ENCODE measurements at regions not wholly inside any gene's neighbourhood (a gene's known extent, or its start where the extent isn't known, plus 50 kb on each side); places are given as distances from the start of the nearest gene placed in this dataset.

DNA sequence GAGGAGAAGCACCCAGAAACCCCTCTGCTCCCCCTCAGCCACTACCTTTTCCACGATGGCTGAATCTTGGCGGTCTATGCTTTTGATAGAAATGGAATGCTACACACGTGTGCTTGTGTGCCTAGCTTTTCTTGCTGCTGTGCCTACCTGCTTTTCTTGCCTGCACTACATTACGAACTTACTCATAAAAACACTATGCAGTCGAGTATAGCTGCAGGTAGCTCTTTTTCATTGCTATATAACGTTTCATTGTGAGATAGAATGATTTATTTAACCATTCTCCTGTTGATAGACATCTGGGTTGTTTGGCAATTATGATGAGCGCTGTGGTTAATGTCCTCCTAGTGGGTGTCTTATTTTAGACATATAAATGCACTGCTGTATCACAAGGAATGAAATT lies 67.9 kb upstream of the NCOR2 start:
- no peak for DNase-seq (ENCODE audit: low read depth in 4 of 4, low spot score in 2 of 4)

DNA sequence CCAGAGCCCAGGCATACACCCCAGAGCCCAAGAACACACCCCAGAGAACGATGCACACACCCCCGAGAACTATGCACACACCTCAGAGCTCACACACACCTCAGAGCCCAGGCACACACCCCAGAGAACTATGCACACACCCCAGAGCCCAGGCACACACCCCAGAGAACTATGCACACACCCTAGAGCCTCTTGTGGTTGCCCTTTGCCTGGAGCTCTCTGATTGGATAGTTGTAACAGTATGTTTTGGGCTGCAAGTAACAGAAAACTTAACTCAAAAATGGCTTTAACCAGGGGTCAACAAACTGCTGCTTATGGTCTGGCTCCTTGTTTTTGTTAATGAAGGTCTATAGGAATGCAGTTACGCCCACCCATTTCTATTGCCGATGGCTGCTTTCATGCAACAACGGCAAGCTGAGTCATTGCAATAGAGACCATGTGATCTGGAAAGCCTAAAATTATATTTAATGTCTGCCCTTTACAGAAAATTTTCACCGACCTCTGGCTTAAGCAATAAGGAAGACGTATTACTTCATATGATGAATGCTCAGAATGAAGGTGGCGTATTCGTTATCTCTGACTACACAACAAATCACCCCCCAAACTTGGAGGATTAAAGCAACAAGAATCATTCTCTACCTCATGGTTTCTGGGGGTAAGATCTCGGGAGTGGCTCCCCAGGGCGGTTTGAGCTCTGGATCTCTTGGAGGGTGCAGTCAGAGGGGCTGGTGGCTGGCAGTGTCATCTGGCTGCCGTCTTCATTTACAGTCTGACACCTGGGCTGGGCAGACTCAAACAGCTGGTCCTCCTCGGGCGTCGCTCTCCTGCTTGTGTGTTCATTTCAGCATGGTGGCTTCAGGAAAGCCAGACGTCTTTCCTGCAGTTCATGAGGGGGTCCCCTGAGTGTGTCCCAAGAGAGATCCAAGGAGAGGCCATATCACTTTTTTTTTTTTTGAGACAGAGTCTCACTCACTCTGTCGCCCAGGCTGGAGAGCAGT lies 66.3 kb upstream of the NCOR2 start:
- DNase-seq (ENCODE audit: low read depth in 4 of 4, low spot score in 2 of 4), result no peak

DNA sequence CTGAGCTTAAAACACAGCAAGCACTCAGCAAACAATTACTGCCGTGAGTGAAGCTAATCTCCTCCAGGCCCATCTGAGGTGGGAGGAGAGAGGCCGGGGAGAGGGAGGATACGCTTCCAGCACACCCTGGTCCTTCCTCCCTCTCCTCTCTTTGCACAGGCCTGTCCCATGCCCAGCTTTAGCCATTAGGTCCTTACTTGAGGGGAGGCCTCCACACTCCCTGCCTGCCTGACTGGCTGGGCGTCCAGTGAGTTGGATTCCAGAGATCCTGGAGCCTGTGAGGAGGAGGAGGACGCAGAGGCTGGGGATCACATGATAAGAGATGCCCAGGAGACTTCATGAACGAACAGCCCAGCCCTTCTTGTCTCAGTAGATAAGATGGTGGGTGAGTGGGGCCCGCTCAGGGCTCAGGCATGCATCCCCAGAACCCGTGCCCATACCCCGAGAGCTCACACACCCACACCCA lies 65.1 kb upstream of the NCOR2 start:
- DNase-seq (ENCODE audit: low read depth in 4 of 4, low spot score in 2 of 4), result no peak

DNA sequence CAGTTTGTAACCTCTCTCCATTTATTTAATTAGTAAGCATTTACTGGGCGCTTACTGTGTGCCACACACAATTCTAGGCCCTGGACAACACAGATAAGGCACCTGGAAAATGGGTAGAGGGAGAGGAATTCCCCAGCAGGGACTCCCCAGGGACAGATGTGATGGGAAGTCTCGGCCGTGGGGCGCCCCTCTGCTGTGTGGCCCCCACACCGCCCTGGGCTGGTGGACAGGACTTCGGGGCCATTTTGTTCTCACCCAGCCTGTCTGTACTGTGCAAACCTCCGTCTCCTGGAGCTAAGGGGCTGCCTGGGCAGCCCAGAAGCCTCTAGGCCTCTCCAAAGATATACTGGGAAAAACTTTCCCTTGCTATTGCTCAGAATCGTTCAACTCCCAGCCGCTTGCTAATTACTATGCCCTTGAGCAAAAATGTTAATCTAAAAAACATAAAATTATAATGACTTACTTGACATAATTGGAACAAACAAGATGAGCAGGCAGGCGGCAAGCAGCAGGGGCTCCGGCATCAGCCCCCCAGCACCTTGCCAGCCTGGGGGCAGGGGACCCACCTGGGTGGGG lies 64.4 kb upstream of the NCOR2 start:
- DNase-seq (ENCODE audit: low read depth in 4 of 4, low spot score in 2 of 4), result no peak

DNA sequence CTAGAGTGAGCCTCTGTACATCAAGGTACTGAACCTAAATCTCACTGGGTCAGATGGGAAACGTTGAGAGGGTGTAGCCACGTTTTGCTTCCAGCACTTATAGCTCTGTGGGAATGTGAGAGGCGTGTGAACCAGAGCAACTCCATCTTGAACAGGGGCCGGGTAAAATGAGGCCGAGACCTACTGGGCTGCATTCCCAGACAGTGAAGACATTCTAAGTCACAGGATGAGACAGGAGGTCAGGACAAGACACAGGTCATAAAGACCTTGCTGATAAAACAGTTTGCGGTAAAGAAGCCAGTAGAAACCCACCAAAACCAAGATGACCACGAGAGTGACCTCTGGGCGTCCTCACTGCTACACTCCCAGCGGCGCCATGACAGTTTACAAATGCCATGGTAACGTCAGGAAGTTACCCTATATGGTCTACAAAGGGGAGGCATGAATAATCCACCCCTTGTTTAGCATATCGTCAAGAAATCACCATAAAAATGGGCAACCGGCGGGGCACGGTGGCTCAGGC lies 63.4 kb upstream of the NCOR2 start:
- DNase-seq (ENCODE audit: low read depth in 4 of 4, low spot score in 2 of 4), result no peak

DNA sequence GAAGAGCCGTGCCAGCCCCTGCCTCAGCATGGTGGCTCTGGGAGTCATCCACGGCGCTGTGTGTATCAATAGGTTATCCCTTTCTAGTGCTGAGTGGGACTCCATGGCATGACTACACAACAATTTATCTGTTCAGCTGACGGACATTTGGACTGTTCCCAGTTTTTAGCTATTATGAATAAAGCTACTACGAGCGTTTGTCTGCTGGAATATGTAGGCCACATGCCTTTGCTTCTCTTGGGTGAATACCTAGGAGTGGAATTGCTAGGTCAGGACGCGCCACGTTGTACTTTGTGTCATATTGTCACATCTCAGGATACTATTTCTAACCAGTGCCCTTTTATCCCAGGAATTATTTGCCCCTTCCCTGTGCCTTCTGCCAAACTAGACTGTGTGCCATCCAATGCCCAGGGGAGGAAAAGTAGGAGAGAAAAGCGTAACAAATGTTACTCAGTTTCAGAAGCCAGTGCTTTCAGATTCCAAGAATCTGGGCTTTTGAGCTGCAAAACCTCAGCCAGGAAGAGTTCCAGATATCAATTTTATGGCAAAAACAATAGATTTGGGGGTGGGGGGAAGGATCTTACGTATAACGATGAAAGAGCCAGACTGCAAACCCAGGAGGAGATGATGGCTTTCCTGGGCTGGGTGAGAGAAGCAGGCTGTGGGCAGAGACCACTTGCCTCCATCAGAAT lies 62.5 kb upstream of the NCOR2 start:
- DNase-seq (ENCODE audit: low read depth in 4 of 4, low spot score in 2 of 4), result no peak

DNA sequence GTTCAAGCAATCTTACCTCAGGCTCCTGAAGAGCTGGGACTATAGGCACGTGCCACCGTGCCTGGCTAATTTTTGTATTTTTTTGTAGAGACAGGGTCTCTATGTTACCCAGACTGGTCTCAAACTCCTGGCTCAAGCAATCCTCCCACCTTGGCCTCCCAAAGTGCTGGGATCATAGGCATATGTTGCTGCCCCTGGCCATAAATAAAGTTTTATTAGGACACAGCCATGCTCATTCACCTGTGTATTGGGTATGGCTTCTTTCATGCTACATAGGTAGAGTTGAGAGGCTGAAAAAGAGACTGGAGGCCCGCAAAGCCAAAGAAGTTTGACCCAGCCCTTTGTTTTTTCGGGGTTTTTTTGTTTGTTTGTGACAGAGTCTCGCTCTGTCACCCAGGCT lies 61.7 kb upstream of the NCOR2 start:
- no peak for DNase-seq (ENCODE audit: low read depth in 4 of 4, low spot score in 2 of 4)

DNA sequence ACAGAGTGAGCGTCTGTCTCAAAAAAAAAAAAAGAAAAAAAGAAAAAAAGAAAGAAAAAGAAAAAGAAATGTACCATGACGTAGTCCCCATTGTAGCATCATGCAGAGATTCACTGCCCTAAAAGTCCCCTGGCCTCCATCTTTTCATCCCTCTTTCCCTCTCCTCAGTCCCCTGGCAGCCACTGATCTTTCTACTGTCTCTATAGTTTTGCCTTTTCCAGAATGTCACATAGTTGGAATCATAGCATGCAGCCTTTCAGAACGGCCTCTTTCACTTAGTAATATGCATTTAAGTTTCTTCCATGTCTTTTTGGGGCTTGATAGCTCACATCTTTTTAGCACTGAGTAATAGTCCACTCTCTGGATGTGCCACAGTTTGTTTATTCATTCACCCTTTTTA lies 60.5 kb upstream of the NCOR2 start:
- no peak for DNase-seq (ENCODE audit: low read depth in 4 of 4, low spot score in 2 of 4)

DNA sequence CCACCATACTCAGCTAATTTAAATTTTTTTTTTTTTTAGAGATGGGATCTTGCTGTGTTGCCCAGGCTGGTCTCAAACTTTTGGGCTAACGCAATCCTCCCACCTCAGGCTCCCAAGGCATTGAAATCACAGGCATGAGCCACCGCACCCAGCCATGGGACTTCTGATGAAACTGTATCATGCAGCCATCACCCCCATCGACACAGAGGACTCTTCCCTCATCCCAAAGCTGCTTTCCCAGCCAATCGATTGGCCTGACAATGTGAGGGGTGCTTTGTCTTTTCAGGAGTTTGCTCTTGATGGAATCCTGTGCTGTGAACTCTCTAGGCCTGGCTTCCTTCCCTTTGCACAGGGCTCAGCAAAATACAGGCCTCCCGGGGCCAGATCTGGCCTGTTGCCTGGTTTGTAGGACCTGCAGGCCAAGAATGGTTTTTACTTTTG lies 59.6 kb upstream of the NCOR2 start:
- no peak for DNase-seq (ENCODE audit: low read depth in 4 of 4, low spot score in 2 of 4)

DNA sequence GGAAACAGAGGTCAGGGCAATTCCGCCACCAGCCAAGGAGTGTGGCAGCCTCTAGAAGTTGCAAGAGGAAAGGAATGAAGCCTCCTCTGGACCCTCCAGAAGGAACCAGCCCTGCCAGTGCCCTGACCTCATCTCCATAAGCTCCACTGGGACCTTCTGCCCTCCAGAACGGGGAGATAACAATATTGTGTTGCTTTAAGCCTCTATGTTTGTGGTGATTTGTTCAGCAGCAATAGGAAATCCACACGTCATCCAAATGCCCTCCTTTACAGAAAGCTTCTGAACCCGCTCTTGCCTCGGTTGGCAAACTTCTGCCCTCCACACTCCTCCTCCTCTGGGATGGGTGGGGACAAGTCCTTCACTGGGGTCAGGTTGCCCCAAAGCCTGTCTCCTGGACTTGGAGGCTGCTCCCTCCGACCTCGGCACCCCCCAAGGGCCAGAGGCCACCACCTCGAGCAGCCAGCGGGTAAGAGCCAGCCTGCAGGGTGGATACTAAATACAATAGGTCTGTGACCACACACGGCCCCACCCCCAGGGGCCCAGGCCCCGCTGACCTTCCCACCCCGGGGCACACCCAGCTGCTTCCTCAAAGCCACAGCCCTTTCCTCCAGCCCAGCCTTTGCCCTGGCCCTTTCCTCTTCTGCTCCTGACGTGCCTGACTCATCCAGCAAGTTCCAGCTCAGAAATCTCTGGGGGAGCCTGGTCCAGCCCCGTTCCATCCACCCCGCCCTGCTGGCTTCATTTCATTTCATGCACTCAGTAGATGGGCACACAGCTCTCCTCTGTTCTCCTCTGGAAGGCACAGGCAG lies 58.7 kb upstream of the NCOR2 start:
- no peak for DNase-seq (ENCODE audit: low read depth in 4 of 4, low spot score in 2 of 4)

DNA sequence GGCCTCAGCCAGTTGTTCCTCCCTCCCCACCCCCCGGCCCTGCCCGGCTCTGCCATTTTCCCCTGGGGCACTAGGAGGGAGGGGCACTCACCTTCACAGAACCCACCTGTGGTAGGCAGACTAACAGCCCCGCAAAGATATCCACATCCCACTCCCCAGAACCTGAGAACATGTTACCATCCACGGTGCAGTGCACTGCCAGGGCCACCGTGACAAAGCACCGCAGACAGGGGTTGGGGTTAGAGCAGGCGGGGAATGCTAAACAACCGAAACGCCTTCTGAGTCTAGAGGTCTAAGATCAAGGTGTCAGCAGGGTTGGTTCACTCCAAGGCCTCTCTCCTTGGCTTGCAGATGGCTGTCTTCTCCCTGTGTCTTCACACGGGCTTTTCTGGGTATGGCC lies 57.4 kb upstream of the NCOR2 start:
- no peak for DNase-seq (ENCODE audit: low read depth in 4 of 4, low spot score in 2 of 4)

DNA sequence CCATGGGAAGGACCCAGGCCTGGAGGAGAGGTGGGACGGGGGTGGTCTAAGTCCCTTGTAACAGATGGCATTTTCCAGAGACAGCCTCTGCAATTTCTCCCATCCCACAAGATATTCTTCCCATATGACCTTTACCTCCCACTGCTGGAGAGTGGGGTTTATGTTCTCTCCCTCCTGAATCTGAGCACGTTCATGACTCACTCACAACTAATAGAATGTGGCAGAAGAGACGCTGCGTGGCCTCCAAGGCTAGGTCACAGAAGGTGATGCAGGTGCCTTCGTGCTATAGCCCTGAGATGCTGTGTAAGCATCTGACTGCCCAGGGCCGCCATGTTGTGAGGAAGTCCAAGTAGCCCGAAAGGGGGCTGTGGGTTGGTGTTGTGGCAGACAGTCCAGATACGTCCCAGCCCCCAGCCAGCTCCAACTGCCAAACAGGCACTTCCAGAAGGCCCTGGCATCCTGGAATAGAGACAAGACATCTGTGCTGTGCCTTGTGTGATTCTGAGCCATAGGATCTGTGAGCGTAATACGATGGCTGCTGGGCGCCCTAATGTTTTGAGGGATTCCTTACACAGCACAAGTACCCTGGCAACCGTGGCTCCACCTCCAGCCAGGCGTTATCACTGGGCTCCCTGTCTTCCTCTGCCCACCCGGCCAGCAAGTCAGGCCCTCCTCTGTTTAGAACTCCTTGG lies 56.1 kb upstream of the NCOR2 start:
- no peak for DNase-seq (ENCODE audit: low read depth in 4 of 4, low spot score in 2 of 4)

DNA sequence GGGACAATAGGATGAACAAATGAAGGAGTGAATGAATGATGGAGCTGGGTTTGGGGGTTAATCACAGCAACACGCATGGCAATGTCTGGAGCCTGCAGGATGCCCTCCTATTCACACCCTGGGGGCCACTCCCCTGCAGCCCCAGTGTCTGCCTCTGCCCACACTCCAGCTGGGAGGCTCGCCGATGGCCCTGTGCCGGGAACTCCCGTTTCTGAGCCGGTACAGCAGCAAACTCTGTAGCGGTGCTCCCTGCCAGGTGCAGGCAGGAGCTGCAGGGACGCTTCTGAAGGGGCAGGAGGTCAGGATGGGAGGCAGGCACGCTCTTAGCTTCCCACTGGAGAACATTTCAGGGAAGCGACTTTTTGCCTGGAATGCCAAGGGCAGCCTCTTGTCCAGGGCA lies 55.4 kb upstream of the NCOR2 start:
- DNase-seq (ENCODE audit: low read depth in 4 of 4, low spot score in 2 of 4), result no peak

DNA sequence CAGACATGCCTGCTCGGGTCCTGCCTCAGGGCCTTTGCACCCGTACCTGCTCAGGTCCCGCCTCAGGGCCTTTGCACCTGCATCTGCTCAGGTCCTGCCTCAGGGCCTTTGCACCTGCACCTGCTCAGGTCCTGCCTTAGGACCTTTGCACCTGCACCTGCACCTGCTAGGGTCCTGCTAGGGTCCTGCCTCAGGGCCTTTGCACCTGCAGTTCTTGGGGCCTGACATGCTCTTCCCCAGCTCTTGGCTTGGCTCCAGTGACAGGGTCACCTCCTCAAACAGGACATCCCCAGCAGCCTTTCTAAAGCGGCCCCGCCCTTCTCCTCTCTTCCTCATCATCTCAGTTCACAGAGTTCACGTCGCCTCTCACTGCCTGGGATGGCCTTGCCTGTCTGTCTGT lies 54.9 kb upstream of the NCOR2 start:
- DNase-seq (ENCODE audit: low read depth in 4 of 4, low spot score in 2 of 4), result no peak

DNA sequence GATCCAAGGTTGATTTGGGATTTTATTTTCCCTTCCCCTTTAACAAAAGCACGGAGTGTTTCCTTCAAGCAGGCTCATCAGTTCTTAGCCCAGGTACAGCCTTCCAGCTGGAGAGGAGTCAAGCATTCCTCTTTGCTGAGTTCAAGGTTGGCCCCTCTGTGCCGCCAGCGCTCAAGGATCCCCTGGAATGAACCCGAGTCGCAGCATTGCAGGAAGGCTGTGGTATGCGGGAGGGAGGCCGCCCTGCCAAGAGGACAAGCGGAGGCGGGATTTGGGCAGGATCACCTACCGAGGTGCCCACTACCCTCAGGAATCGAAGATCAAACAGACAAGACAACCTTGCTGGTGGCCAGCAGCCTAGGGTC lies 53.9 kb upstream of the NCOR2 start:
- DNase-seq (ENCODE audit: low read depth in 4 of 4, low spot score in 2 of 4), result no peak

DNA sequence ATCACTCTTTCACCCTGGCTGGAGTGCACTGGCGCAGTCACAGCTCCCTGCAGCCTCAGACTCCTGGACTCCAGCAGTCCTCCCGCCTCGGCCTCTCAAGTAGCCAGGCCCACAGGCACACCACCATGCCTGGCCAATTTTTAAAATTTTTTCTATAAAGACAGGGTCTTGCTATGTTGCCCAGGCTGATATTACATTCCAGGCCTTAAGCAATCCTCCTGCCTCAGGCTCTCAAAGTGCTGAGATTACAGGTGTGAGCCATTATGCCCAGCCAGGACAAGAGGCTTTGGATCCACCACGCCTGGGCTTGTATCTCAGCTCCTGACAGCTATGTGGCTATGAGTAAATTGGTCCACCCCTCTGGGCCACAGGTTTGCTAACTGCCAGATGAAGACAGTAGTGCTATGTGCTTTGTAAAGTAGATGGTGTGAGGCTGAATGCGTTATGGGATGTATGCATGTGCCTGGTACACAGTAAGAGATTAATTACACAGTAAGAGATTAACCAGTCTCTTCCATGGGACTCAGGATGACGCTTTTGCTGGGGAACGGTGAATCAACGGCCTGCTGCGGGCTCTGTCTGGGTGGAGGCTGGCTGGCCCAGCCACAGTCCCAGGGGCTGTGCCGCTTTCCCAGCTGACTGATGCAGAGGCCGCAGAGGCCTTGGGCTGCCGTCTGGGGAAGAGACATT lies 53.3 kb upstream of the NCOR2 start:
- DNase-seq (ENCODE audit: low read depth in 4 of 4, low spot score in 2 of 4), result no peak

DNA sequence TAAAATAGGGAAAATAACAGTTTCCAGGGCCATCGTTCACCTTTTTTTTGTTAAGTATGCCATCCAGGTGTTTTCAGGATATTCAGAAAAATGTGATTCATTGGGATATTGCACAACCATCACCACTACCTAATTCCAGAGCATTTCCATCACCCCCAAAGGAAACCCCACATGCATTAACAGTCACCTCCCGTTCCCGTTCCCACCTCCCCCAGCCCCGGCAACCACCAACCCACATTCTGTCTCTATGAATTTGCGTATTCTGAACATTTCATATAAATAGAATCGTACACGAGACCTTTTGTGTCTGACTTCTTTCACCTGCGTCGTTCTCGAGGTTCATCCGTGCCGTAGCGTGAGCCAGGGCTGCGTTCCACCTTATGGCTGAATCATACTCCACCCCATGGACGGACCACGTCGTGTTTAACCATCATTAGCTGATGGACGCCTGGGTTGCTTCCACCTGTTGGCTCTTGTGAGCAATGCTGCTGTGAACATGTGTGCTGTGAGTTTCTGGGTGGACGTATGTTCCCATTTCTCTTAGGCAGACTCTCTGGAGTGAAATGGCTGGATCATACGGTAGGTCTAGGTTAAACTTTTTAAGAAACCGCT lies 51.0 kb upstream of the NCOR2 start:
- DNase-seq (ENCODE audit: low read depth in 4 of 4, low spot score in 2 of 4), result no peak

DNA sequence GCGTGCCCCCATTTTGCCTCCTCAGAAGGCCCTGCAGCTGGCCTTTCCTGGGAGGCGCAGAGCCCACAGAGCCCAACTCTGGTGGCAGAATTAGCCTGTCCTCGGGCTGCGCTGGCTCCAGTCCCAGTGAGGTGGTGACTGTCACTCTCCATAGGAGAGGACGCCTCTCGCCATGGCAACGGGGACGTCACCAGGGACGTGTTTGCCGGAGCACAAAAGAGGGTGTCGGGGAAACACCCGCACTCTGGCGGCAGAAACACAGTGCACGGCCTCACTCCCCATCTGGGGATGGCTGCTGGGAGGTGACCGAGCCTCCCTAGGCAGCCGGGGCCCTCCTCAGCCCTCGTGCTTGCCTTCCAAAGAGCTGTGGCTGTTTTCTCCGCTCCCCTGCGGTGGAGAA lies 50.2 kb upstream of the NCOR2 start:
- no peak for DNase-seq (ENCODE audit: low read depth in 4 of 4, low spot score in 2 of 4)

Measured in left renal cortex interstitium (tissue), 4 donors.